ENCODE measurements at regions not wholly inside any gene's neighbourhood (a gene's known extent, or its start where the extent isn't known, plus 50 kb on each side); places are given as distances from the start of the nearest gene placed in this dataset.

- TF ChIP-seq, protein P1, sequence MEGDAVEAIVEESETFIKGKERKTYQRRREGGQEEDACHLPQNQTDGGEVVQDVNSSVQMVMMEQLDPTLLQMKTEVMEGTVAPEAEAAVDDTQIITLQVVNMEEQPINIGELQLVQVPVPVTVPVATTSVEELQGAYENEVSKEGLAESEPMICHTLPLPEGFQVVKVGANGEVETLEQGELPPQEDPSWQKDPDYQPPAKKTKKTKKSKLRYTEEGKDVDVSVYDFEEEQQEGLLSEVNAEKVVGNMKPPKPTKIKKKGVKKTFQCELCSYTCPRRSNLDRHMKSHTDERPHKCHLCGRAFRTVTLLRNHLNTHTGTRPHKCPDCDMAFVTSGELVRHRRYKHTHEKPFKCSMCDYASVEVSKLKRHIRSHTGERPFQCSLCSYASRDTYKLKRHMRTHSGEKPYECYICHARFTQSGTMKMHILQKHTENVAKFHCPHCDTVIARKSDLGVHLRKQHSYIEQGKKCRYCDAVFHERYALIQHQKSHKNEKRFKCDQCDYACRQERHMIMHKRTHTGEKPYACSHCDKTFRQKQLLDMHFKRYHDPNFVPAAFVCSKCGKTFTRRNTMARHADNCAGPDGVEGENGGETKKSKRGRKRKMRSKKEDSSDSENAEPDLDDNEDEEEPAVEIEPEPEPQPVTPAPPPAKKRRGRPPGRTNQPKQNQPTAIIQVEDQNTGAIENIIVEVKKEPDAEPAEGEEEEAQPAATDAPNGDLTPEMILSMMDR (IDR thresholded peaks at IDR 0.05) = no peak
- TF ChIP-seq POLR2A (IDR thresholded peaks at IDR 0.05) (no peak), POLR2AphosphoS5 (IDR thresholded peaks at IDR 0.05) (no peak)
These were observed 1100.6 kb downstream of the TECRL start for GRCh38 chr4:63308697-63309096.
